NCI-H2196 (cell line): ENCODE measurements at regions not wholly inside any gene's neighbourhood (a gene's known extent, or its start where the extent isn't known, plus 50 kb on each side); places are given as distances from the start of the nearest gene placed in this dataset.
A peak's percentile ranks its signal among the peaks of the same experiment; 100 is the strongest.

Source experiments
- DNase-seq: peaks from one replicate; lab custom pipeline; 2025; ENCODE audit not compliant: unreplicated experiment; lab: John Stamatoyannopoulos, UW

- no peak for DNase-seq
Observed at GRCh38 chr12:111029732-111030131, 109.4 kb upstream of the MYL2 start.

GRCh38 chr12:111029305-111029704 lies 108.9 kb upstream of the MYL2 start:
- no peak for DNase-seq

GRCh38 chr12:111028830-111029229 lies 108.5 kb upstream of the MYL2 start:
- DNase-seq = no peak

- DNase-seq = no peak
Observed at GRCh38 chr12:111027431-111027830, 107.1 kb upstream of the MYL2 start.

GRCh38 chr12:111025792-111026430 lies 105.5 kb upstream of the MYL2 start:
- no peak for DNase-seq

- no peak for DNase-seq
Observed at GRCh38 chr12:111025301-111025700, 104.9 kb upstream of the MYL2 start.

GRCh38 chr12:111024205-111024801 lies 103.9 kb upstream of the MYL2 start:
- peak; percentile 74 for DNase-seq

GRCh38 chr12:111022386-111022785 lies 102.0 kb upstream of the MYL2 start:
- DNase-seq = no peak

- DNase-seq = no peak
Observed at GRCh38 chr12:111014547-111014946, 94.2 kb upstream of the MYL2 start.

- no peak for DNase-seq
Observed at GRCh38 chr12:111012918-111013317, 92.5 kb upstream of the MYL2 start.

GRCh38 chr12:111011999-111012600 lies 91.7 kb upstream of the MYL2 start:
- no peak for DNase-seq

GRCh38 chr12:111010916-111011657 lies 90.7 kb upstream of the MYL2 start:
- no peak for DNase-seq

- DNase-seq = no peak
Observed at GRCh38 chr12:111010061-111010460, 89.7 kb upstream of the MYL2 start.

GRCh38 chr12:111006621-111007020 lies 86.2 kb upstream of the MYL2 start:
- no peak for DNase-seq

GRCh38 chr12:110998971-110999370 lies 78.6 kb upstream of the MYL2 start:
- DNase-seq = no peak

- no peak for DNase-seq
Observed at GRCh38 chr12:110998165-110998564, 77.8 kb upstream of the MYL2 start.

- no peak for DNase-seq
Observed at GRCh38 chr12:110996415-110996814, 76.0 kb upstream of the MYL2 start.

GRCh38 chr12:110995615-110996014 lies 75.2 kb upstream of the MYL2 start:
- no peak for DNase-seq

GRCh38 chr12:110995016-110995415 lies 74.6 kb upstream of the MYL2 start:
- DNase-seq = no peak

GRCh38 chr12:110993434-110993833 lies 73.1 kb upstream of the MYL2 start:
- no peak for DNase-seq

GRCh38 chr12:110992909-110993308 lies 72.5 kb upstream of the MYL2 start:
- DNase-seq = no peak

- no peak for DNase-seq
Observed at GRCh38 chr12:110983811-110984210, 63.4 kb upstream of the MYL2 start.
